Kidney (tissue), 13 donors: ENCODE measurements at regions not wholly inside any gene's neighbourhood (a gene's known extent, or its start where the extent isn't known, plus 50 kb on each side); places are given as distances from the start of the nearest gene placed in this dataset.
A peak's percentile ranks its signal among the peaks of the same experiment; 100 is the strongest.

Experiments used
- DNase-seq, 5 donors: peaks; one replicate each; pipeline ENCODE4 v3.0.0-alpha.2; 2013 to 2020
- FAIRE-seq: peaks from 2 replicates; lab custom pipeline; 2012; peaks lifted over from hg19 to GRCh38; lab: Jason Lieb, UNC
- H3K27ac ChIP-seq, 2 donors: one replicate each; pipeline ENCODE4 v1.7.0; 2013; ENCODE audit warnings: low read depth in 2 of 2, low read length in 2 of 2, inconsistent platforms in 1 of 2
- H3K27me3 ChIP-seq: one replicate; pipeline ENCODE4 v1.7.1; 2013; ENCODE audit warnings: low read length, inconsistent platforms; ENCODE audit not compliant: control insufficient read depth, insufficient read depth
- H3K36me3 ChIP-seq, 3 donors: one replicate each; pipeline versions ENCODE4 v1.7.0 to v1.7.1; 2013; ENCODE audit warnings: low read length in 3 of 3, control low read depth in 1 of 3, inconsistent platforms in 1 of 3; ENCODE audit not compliant: insufficient read depth in 3 of 3, control insufficient read depth in 2 of 3
- H3K4me1 ChIP-seq, 3 donors: one replicate each; pipeline versions ENCODE4 v1.7.0 to v1.7.1; 2013; ENCODE audit warnings: low read length in 3 of 3, inconsistent platforms in 1 of 3, low read depth in 1 of 3; ENCODE audit not compliant: control insufficient read depth in 2 of 3, insufficient read depth in 2 of 3
- H3K4me3 ChIP-seq, 3 donors: one replicate each; pipeline versions ENCODE4 v1.7.0 to v1.8.1; 2013; ENCODE audit warnings: low read length in 3 of 3, control low read depth in 1 of 3, inconsistent platforms in 1 of 3
- H3K9ac ChIP-seq, 3 donors: one replicate each; pipeline versions ENCODE4 v1.7.0 to v1.7.1; 2013; ENCODE audit warnings: low read length in 3 of 3, control low read depth in 1 of 3, inconsistent platforms in 1 of 3
- H3K9me3 ChIP-seq, 3 donors: one replicate each; pipeline versions ENCODE4 v1.7.0 to v1.7.1; 2013; ENCODE audit warnings: low read length in 3 of 3, control low read depth in 1 of 3, inconsistent platforms in 1 of 3; ENCODE audit not compliant: control insufficient read depth in 2 of 3, insufficient read depth in 1 of 3
- intact Hi-C: fragments of 100-400 bp; cut with DNase I; formaldehyde crosslinking; loops from one replicate; pipeline ENCODE4 v1.11.1; 2022
- TF ChIP-seq, protein P1 (sequence below): IDR thresholded peaks from 3 replicates; pipeline ENCODE4 v1.5.1; 2012; ENCODE audit warnings: mild to moderate bottlenecking, moderate library complexity, borderline replicate concordance; ENCODE audit not compliant: insufficient read depth; ENCODE audit errors: extremely low read depth
- donor health status: control.
- donor health status: control.
- donor health status: control.
- donor health status: control.
- donor health status: control.
- donor health status: DM: yes; HTN: yes; CAD: no.
- donor health status: Normal renal cell carcinoma (clear cell type).

DNA sequence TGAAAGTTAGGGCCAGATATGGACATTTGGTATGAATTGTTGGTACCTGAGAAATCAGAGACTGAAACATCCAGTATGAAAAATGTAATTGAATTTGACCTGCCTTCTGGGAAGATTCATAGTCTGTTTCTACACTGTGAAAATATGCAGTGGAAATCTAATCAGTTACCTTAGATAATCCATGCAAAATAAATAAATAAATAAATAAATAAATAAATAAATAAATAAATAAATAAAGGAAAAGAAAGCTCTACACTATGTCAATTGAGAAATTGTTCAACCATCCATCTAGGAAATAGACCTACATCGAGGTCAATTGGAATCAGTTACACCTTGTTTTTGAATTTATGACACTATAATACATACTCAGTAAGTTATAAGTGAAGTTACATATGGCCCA, 252.3 kb downstream of the VGLL3 start:
- Histone ChIP-seq H3K4me1 (no peaks in the 10 kb centered on the region), H3K36me3 (no peaks in the 10 kb centered on the region), H3K4me3 (no peak overlapping the region), H3K27ac (no peak overlapping the region), H3K27me3 (no peaks in the 10 kb centered on the region), H3K9me3 (no peaks in the 10 kb centered on the region), H3K9ac (no peak overlapping the region)
- intact Hi-C loops: no loop called here
- no peak for DNase-seq
- TF ChIP-seq, protein P1, sequence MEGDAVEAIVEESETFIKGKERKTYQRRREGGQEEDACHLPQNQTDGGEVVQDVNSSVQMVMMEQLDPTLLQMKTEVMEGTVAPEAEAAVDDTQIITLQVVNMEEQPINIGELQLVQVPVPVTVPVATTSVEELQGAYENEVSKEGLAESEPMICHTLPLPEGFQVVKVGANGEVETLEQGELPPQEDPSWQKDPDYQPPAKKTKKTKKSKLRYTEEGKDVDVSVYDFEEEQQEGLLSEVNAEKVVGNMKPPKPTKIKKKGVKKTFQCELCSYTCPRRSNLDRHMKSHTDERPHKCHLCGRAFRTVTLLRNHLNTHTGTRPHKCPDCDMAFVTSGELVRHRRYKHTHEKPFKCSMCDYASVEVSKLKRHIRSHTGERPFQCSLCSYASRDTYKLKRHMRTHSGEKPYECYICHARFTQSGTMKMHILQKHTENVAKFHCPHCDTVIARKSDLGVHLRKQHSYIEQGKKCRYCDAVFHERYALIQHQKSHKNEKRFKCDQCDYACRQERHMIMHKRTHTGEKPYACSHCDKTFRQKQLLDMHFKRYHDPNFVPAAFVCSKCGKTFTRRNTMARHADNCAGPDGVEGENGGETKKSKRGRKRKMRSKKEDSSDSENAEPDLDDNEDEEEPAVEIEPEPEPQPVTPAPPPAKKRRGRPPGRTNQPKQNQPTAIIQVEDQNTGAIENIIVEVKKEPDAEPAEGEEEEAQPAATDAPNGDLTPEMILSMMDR: no peak
- no peak for FAIRE-seq

DNA sequence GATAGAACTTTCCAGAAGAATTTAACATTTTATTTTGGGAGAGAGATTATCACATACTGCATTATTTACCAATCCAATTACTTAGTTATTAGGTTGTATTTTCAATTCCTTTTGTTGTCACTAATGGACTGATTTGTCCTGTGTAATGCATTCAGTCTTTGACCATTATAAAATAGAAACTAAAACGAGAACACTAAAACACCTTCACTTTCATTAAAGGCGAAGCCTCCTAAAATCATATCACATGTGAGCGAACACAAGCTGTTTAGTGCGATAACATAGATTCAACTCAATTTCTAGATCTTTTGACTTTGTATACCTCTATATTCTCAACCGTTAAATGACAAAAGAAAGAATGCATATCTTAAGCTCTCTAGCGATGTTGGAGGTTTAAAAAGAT, 253.4 kb downstream of the VGLL3 start:
- Histone ChIP-seq H3K4me1 (no peaks in the 10 kb centered on the region), H3K9ac (no peak overlapping the region), H3K36me3 (no peaks in the 10 kb centered on the region), H3K4me3 (no peak overlapping the region), H3K27ac (no peak overlapping the region), H3K27me3 (no peaks in the 10 kb centered on the region), H3K9me3 (no peaks in the 10 kb centered on the region)
- TF ChIP-seq, protein P1: no peak
- no peak for FAIRE-seq
- intact Hi-C loops: no loop called here
- DNase-seq: no peak

DNA sequence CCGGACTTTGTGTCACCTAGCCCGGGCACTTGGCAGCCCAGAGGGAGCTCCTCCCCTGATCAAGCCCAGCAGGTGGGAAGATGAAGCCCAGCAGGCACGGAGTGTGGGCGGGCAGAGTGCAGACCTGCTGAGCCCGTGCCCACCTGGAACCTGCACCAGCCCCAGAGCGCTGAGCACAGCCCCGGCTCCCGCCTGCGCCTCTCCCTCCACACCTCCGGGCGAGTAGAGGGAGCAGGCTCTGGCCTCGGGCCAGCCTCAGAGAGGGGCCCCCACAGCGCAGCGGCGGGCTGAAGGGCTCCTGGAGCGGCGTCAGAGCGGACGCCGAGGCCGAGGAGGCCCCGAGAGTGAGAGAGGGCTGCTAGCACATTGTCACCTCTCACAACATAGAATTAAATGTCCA, 257.7 kb downstream of the VGLL3 start:
- Histone ChIP-seq H3K9me3 (no peaks in the 10 kb centered on the region), H3K36me3 (no peaks in the 10 kb centered on the region), H3K4me3 (no peak overlapping the region), H3K27ac (no peak overlapping the region), H3K9ac (no peak overlapping the region), H3K27me3 (no peaks in the 10 kb centered on the region), H3K4me1 (no peaks in the 10 kb centered on the region)
- intact Hi-C loops: no loop called here
- TF ChIP-seq, protein P1: no peak
- FAIRE-seq (no peak), DNase-seq (peak in 1 of 5 donors; percentile 49)

DNA sequence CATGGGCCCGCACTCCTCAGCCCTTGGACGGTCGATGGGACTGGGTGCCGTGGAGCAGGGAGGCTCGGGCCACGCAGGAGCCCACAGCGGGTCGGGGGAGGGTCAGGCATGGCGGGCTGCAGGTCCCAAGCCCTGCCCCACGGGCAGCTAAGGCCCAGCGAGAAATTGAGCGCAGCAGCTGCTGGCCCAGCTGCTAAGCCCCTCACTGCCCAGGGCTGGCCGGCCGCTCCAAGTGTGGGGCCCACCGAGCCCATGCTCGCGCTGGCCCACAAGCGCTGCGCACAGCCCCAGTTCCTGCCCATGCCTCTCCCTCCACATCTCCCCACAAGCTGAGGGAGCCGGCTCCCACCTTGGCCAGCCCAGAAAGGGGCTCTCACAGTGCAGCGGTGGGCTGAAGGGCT, 259.4 kb downstream of the VGLL3 start:
- peak in 1 of 5 donors; percentile 68 for DNase-seq
- intact Hi-C loops: no loop called here
- Histone ChIP-seq H3K27me3 (no peaks in the 10 kb centered on the region), H3K4me1 (no peaks in the 10 kb centered on the region), H3K9me3 (no peaks in the 10 kb centered on the region), H3K27ac (no peak overlapping the region), H3K36me3 (no peaks in the 10 kb centered on the region), H3K4me3 (no peak overlapping the region), H3K9ac (no peak overlapping the region)
- TF ChIP-seq, protein P1: no peak
- no peak for FAIRE-seq
